ENCODE measurements at regions not wholly inside any gene's neighbourhood (a gene's known extent, or its start where the extent isn't known, plus 50 kb on each side); places are given as distances from the start of the nearest gene placed in this dataset.

- no peak for TF ChIP-seq FOXO4 (CRISPR knock-in tag; IDR thresholded peaks at IDR 0.05)
Observed at GRCh38 chr18:21187886-21188285, 54.1 kb upstream of the GREB1L start (continued).

- WGBS (ENCODE audit: insufficient coverage, low coverage, missing lambda C conversion rate), result 1% methylated on average over 7 of the region's 7 CpGs
- Histone ChIP-seq H2AFZ (ENCODE audit: low read depth, low read length) (no peak overlapping the region), H3K27me3 (ENCODE audit: control insufficient read depth in 2 of 2, insufficient read depth in 2 of 2, low read length in 2 of 2) (no peaks in the 10 kb centered on the region), H3K9me3 (replicated peaks; ENCODE audit: control insufficient read depth, insufficient read depth, low read depth, low read length) (no peaks in the 10 kb centered on the region), H4K20me1 (replicated peaks; ENCODE audit: control insufficient read depth, insufficient read depth, low read length) (no peaks in the 10 kb centered on the region), H3K27ac (ENCODE audit: extremely low read depth, low read depth, low read length) (no peak overlapping the region), H3K36me3 (ENCODE audit: control insufficient read depth, insufficient read depth, low read length) (no peaks in the 10 kb centered on the region), H3K9me1 (ENCODE audit: control insufficient read depth, insufficient read depth, low read length) (no peaks in the 10 kb centered on the region), H3K9ac (ENCODE audit: insufficient read depth in 1 of 2, low read depth in 2 of 2, low read length in 2 of 2) (no peak overlapping the region), H3K4me1 (replicated peaks in 1 of 2; ENCODE audit: control insufficient read depth in 2 of 2, insufficient read depth in 2 of 2, low read length in 2 of 2) (no peaks in the 10 kb centered on the region), H3K4me2 (ENCODE audit: insufficient read depth, low read length) (no peak overlapping the region), H3K4me3 (no peak overlapping the region), H3K79me2 (ENCODE audit: control insufficient read depth, insufficient read depth, low read length) (no peaks in the 10 kb centered on the region)
- CTCF ChIA-PET (ENCODE audit: low intra/inter-chr PET ratio), result no interaction called here
- no peak for FAIRE-seq
- DNase-seq (ENCODE audit: extremely low read depth in 1 of 4, low spot score in 3 of 4), result peak; percentile 13 to 59 (median 31)
- ATAC-seq, result peak; percentile 95
- POLR2A ChIA-PET, result interaction anchor here (0.7 to 0.8 kb wide), 2 partner anchors 10 to 229 kb away, joined by 4 read pairs; no protein-coding TSS in a partner anchor
- intact Hi-C loops (cut with micrococcal nuclease) (no loop called here), in situ Hi-C loops (cut with MboI) (no loop called here)
- BruUV-seq (replicated peaks), result no TSS peak
- TF ChIP-seq POLR2AphosphoS5 (IDR thresholded peaks at IDR 0.05; ENCODE audit: control insufficient read depth, insufficient read depth, low read depth, low read length) (no peak), ATF2 (CRISPR knock-in tag; IDR thresholded peaks at IDR 0.05) (no peak), NFXL1 (CRISPR knock-in tag; IDR thresholded peaks at IDR 0.05) (no peak), HIVEP1 (CRISPR knock-in tag; IDR thresholded peaks at IDR 0.05) (no peak), CTCFL (IDR thresholded peaks at IDR 0.05; ENCODE audit: borderline replicate concordance, insufficient read depth, low read depth, low read length, poor library complexity, severe bottlenecking) (peak; percentile 50), RBBP5 (IDR thresholded peaks at IDR 0.05; ENCODE audit: borderline replicate concordance, insufficient read depth, low read length, poor library complexity, severe bottlenecking) (no peak), MCM7 (IDR thresholded peaks at IDR 0.05) (no peak), ZBTB43 (CRISPR knock-in tag; IDR thresholded peaks at IDR 0.05) (no peak), RAD21 (CRISPR knock-in tag; conservative IDR thresholded peaks at IDR 0.05 in 1 of 2, IDR thresholded peaks at IDR 0.05 in 1 of 2) (peak in 1 of 2 experiments; percentile 62; a peak in 2 of 4 replicates)
Observed at GRCh38 chr18:21191596-21192307, 50.3 kb upstream of the GREB1L start.

Measured in K562 (cell line).